ENCODE measurements at regions not wholly inside any gene's neighbourhood (a gene's known extent, or its start where the extent isn't known, plus 50 kb on each side); places are given as distances from the start of the nearest gene placed in this dataset.

DNA sequence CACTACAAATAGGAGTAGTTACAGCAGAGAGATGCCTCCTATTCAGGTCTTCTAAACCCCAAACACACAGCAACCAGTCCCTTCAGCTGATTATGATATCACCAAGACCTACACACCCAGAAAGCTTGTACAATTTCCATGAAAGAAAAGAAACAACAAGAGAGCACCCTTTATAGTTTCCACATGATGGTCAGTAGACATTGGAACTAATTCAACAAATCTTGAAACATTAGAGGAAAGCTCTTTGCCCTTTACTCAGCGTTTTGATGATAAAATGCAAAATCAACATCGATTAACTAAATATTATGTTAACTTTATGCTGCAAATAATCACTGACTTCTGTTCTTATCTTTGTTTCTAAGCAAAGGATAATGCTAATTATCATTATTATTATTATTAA, 393.6 kb upstream of the ID2 start:
- no peaks in the 10 kb centered on the region for H3K9me2 ChIP-seq (ENCODE audit: insufficient read depth)
- no peak overlapping the region for H2AFZ ChIP-seq (ENCODE audit: low read depth, low read length, poor library complexity, severe bottlenecking)
- CTCF ChIA-PET, result interaction anchor here (1.2 kb wide), 1 partner anchor 861 kb away, joined by 3 read pairs; no protein-coding TSS in a partner anchor
- no peak overlapping the region for H3K4me2 ChIP-seq (ENCODE audit: low read length)
- no peaks in the 10 kb centered on the region for H3K9me3 ChIP-seq (ENCODE audit: control insufficient read depth in 1 of 2, insufficient read depth in 1 of 2, low read depth in 1 of 2, low read length in 2 of 2)
- H4K20me1 ChIP-seq (ENCODE audit: insufficient read depth), result no peaks in the 10 kb centered on the region
- no peaks in the 10 kb centered on the region for H3K27me3 ChIP-seq (ENCODE audit: insufficient read depth, low read length)
- H3K27ac ChIP-seq (ENCODE audit: low read depth, low read length), result no peak overlapping the region
- H3K36me3 ChIP-seq (ENCODE audit: control insufficient read depth in 1 of 2, insufficient read depth in 2 of 2, low read length in 2 of 2), result no peaks in the 10 kb centered on the region
- ATAC-seq, result no peak
- no peak for DNase-seq (ENCODE audit: low read depth, low spot score)
- intact Hi-C loops (cut with micrococcal nuclease), result loop anchor here (5.0 kb wide), 2 partner anchors 286 to 861 kb away; no protein-coding TSS in a partner anchor
- RAD21 ChIA-PET (ENCODE audit: low non-redundant PET in 1 of 2, low total read pairs in 2 of 2, uncharacterized antibody in 2 of 2, unreplicated experiment in 2 of 2), result no interaction called here
- no TSS peak for BruUV-seq (replicated peaks)
- TF ChIP-seq JUND (IDR thresholded peaks at IDR 0.05) (no peak), EZH2phosphoT487 (IDR thresholded peaks at IDR 0.05; ENCODE audit: borderline replicate concordance) (no peak), ZNF274 (IDR thresholded peaks at IDR 0.05; ENCODE audit: low read depth, low read length) (no peak), SP1 (IDR thresholded peaks at IDR 0.05; ENCODE audit: low read depth) (no peak), CBX3 (IDR thresholded peaks at IDR 0.05; ENCODE audit: low read depth) (no peak), ELF1 (IDR thresholded peaks at IDR 0.05; ENCODE audit: borderline replicate concordance, low read depth) (no peak), MAX (IDR thresholded peaks at IDR 0.05) (no peak), SRF (IDR thresholded peaks at IDR 0.05; ENCODE audit: low read depth) (no peak), SIN3A (IDR thresholded peaks at IDR 0.05; ENCODE audit: low read depth) (no peak)
- TF ChIP-seq, protein P1, sequence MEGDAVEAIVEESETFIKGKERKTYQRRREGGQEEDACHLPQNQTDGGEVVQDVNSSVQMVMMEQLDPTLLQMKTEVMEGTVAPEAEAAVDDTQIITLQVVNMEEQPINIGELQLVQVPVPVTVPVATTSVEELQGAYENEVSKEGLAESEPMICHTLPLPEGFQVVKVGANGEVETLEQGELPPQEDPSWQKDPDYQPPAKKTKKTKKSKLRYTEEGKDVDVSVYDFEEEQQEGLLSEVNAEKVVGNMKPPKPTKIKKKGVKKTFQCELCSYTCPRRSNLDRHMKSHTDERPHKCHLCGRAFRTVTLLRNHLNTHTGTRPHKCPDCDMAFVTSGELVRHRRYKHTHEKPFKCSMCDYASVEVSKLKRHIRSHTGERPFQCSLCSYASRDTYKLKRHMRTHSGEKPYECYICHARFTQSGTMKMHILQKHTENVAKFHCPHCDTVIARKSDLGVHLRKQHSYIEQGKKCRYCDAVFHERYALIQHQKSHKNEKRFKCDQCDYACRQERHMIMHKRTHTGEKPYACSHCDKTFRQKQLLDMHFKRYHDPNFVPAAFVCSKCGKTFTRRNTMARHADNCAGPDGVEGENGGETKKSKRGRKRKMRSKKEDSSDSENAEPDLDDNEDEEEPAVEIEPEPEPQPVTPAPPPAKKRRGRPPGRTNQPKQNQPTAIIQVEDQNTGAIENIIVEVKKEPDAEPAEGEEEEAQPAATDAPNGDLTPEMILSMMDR (IDR thresholded peaks at IDR 0.05 in 2 of 3, conservative IDR thresholded peaks at IDR 0.05 in 1 of 3; ENCODE audit: borderline replicate concordance in 1 of 3, insufficient read depth in 1 of 3, low read depth in 2 of 3, low read length in 2 of 3), result no peak
- TF ChIP-seq, protein P2, sequence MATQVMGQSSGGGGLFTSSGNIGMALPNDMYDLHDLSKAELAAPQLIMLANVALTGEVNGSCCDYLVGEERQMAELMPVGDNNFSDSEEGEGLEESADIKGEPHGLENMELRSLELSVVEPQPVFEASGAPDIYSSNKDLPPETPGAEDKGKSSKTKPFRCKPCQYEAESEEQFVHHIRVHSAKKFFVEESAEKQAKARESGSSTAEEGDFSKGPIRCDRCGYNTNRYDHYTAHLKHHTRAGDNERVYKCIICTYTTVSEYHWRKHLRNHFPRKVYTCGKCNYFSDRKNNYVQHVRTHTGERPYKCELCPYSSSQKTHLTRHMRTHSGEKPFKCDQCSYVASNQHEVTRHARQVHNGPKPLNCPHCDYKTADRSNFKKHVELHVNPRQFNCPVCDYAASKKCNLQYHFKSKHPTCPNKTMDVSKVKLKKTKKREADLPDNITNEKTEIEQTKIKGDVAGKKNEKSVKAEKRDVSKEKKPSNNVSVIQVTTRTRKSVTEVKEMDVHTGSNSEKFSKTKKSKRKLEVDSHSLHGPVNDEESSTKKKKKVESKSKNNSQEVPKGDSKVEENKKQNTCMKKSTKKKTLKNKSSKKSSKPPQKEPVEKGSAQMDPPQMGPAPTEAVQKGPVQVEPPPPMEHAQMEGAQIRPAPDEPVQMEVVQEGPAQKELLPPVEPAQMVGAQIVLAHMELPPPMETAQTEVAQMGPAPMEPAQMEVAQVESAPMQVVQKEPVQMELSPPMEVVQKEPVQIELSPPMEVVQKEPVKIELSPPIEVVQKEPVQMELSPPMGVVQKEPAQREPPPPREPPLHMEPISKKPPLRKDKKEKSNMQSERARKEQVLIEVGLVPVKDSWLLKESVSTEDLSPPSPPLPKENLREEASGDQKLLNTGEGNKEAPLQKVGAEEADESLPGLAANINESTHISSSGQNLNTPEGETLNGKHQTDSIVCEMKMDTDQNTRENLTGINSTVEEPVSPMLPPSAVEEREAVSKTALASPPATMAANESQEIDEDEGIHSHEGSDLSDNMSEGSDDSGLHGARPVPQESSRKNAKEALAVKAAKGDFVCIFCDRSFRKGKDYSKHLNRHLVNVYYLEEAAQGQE (IDR thresholded peaks at IDR 0.05; ENCODE audit: low read depth), result no peak
- POLR2A ChIA-PET, result no interaction called here
- H3K4me3 ChIP-seq (replicated peaks in 1 of 2; ENCODE audit: low read depth in 1 of 2, low read length in 2 of 2), result no peak overlapping the region
- no peak overlapping the region for H3K9ac ChIP-seq (ENCODE audit: low read length)
- H3K4me1 ChIP-seq (ENCODE audit: control insufficient read depth in 1 of 2, insufficient read depth in 2 of 2, low read length in 2 of 2), result peaks cover 0 to 9% of the 10 kb centered on the region in 2 experiments; a peak in 1 of 4 replicates
- H3K79me2 ChIP-seq (ENCODE audit: insufficient read depth, low read length), result no peaks in the 10 kb centered on the region
